IMR-90 (cell line): ENCODE measurements at regions not wholly inside any gene's neighbourhood (a gene's known extent, or its start where the extent isn't known, plus 50 kb on each side); places are given as distances from the start of the nearest gene placed in this dataset.

ENCODE experiments used
- ATAC-seq: fragments of 200-7000 bp; cut with Tn5 transposase; 2 replicates; pipeline ENCODE4 v1.9.1; 2020; ENCODE audit warnings: low read depth, mild to moderate bottlenecking, moderate library complexity
- BruUV-seq: library from RNA; stranded (reverse); fragments of 400-500 nt; replicated peaks from 2 replicates; lab custom pipeline; 2021; lab: Mats Ljungman, UMichigan
- CTCF ChIA-PET: fragments of 300-600 bp; formaldehyde crosslinking; extraction: SDS; loops from one replicate; lab custom pipeline; 2021; ENCODE audit warnings: antibody characterized with exemption; lab: Yijun Ruan, JAX
- POLR2A ChIA-PET: fragments of 300-600 bp; sonication (Branson Sonifier 250); formaldehyde crosslinking; loops from one replicate; lab custom pipeline; 2022; ENCODE audit warnings: antibody characterized with exemption; ENCODE audit not compliant: unreplicated experiment; lab: Charles Lee
- DNase-seq: peaks from one replicate; pipeline ENCODE4 v3.0.0; 2013
- H2AFZ ChIP-seq: replicated peaks from 2 replicates; pipeline ENCODE3; 2013; ENCODE audit warnings: low read length, mild to moderate bottlenecking; ENCODE audit not compliant: poor library complexity
- H2AK5ac ChIP-seq: 2 replicates; pipeline ENCODE4 v1.6.1; 2013; ENCODE audit warnings: low read depth, low read length, inconsistent platforms
- H2AK9ac ChIP-seq: replicated peaks from 2 replicates; pipeline ENCODE3; 2013; ENCODE audit warnings: mild to moderate bottlenecking, low read depth, low read length, moderate library complexity; ENCODE audit not compliant: poor library complexity
- H2BK120ac ChIP-seq: 2 replicates; pipeline ENCODE4 v1.6.1; 2013; ENCODE audit warnings: low read depth, low read length, inconsistent platforms
- H2BK15ac ChIP-seq: 3 replicates; pipeline ENCODE4 v1.6.1; 2013; ENCODE audit warnings: low read depth, low read length, inconsistent platforms
- H2BK20ac ChIP-seq: 2 replicates; pipeline ENCODE4 v1.6.1; 2013; ENCODE audit warnings: low read depth, mild to moderate bottlenecking, inconsistent platforms, low read length, moderate library complexity
- H2BK5ac ChIP-seq: 2 replicates; pipeline ENCODE4 v1.6.1; 2013; ENCODE audit warnings: mild to moderate bottlenecking, low read depth, low read length, inconsistent platforms; ENCODE audit not compliant: poor library complexity, severe bottlenecking
- H3K14ac ChIP-seq: replicated peaks from 2 replicates; pipeline ENCODE4 v1.6.1; 2013; ENCODE audit warnings: low read depth, low read length, inconsistent platforms
- H3K18ac ChIP-seq: 2 replicates; pipeline ENCODE4 v1.6.1; 2013; ENCODE audit warnings: low read depth, low read length, control low read depth
- H3K23ac ChIP-seq: 2 replicates; pipeline ENCODE4 v1.6.1; 2013; ENCODE audit warnings: low read depth, low read length, inconsistent platforms
- H3K27ac ChIP-seq: 2 replicates; pipeline ENCODE4 v1.5.1; 2013; ENCODE audit warnings: mild to moderate bottlenecking, control low read depth, low read length; ENCODE audit not compliant: insufficient read depth
- H3K27me3 ChIP-seq: 2 replicates; pipeline ENCODE4 v1.6.1; 2013; ENCODE audit warnings: low read length; ENCODE audit not compliant: control insufficient read depth, insufficient read depth
- H3K36me3 ChIP-seq: 2 replicates; pipeline ENCODE4 v1.6.1; 2013; ENCODE audit warnings: low read length, mixed read lengths; ENCODE audit not compliant: control insufficient read depth, insufficient read depth
- H3K4ac ChIP-seq: 2 replicates; pipeline ENCODE4 v1.6.1; 2013; ENCODE audit warnings: low read depth, low read length, inconsistent platforms
- H3K4me1 ChIP-seq: 2 replicates; pipeline ENCODE4 v1.6.1; 2013; ENCODE audit warnings: low read length, mixed read lengths; ENCODE audit not compliant: control insufficient read depth, insufficient read depth
- H3K4me2 ChIP-seq: 2 replicates; pipeline ENCODE4 v1.6.1; 2013; ENCODE audit warnings: low read depth, mild to moderate bottlenecking, control low read depth, low read length, moderate library complexity
- H3K4me3 ChIP-seq: 2 replicates; pipeline ENCODE4 v1.5.1; 2013; ENCODE audit warnings: low read depth, mild to moderate bottlenecking, control low read depth, low read length, moderate library complexity; ENCODE audit not compliant: insufficient read depth
- H3K56ac ChIP-seq: 2 replicates; pipeline ENCODE4 v1.6.1; 2013; ENCODE audit warnings: low read length, inconsistent platforms; ENCODE audit not compliant: insufficient read depth; ENCODE audit errors: extremely low read depth
- H3K79me1 ChIP-seq, 2 experiments: 2 replicates each; pipeline ENCODE4 v1.6.1; 2013; ENCODE audit warnings: low read length in 2 of 2, inconsistent platforms in 1 of 2, low read depth in 1 of 2
- H3K9ac ChIP-seq: 2 replicates; pipeline ENCODE4 v1.6.1; 2013; ENCODE audit warnings: low read depth, low read length, control low read depth
- H3K9me1 ChIP-seq: 2 replicates; pipeline ENCODE4 v1.6.1; 2013; ENCODE audit warnings: low read length, inconsistent platforms; ENCODE audit not compliant: insufficient read depth
- H3K9me3 ChIP-seq: 2 replicates; pipeline ENCODE4 v1.6.1; 2013; ENCODE audit warnings: low read length; ENCODE audit not compliant: control insufficient read depth, insufficient read depth
- H4K20me1 ChIP-seq: 2 replicates; pipeline ENCODE4 v1.6.1; 2013; ENCODE audit warnings: low read length, inconsistent platforms; ENCODE audit not compliant: insufficient read depth
- H4K5ac ChIP-seq: 2 replicates; pipeline ENCODE4 v1.6.1; 2013; ENCODE audit warnings: mild to moderate bottlenecking, low read depth, low read length, control low read depth
- H4K8ac ChIP-seq, 2 experiments: 2 replicates each; pipeline ENCODE4 v1.6.1; 2013; ENCODE audit warnings: low read depth in 2 of 2, low read length in 2 of 2, control low read depth in 1 of 2, inconsistent platforms in 1 of 2
- H4K91ac ChIP-seq: 2 replicates; pipeline ENCODE4 v1.6.1; 2013; ENCODE audit warnings: low read depth, low read length, inconsistent platforms; ENCODE audit not compliant: insufficient read depth
- BHLHE40 ChIP-seq: fragments of 150-350 bp; IDR thresholded peaks from 2 replicates; pipeline ENCODE4 v1.6.1; 2016; ENCODE audit warnings: mild to moderate bottlenecking, low read depth, low read length
- CEBPB ChIP-seq: IDR thresholded peaks from 2 replicates; pipeline ENCODE4 v1.6.1; 2012; ENCODE audit warnings: low read depth, low read length, improper control_type of control experiment
- CHD1 ChIP-seq: IDR thresholded peaks from 2 replicates; pipeline ENCODE4 v1.6.1; 2012; ENCODE audit warnings: low read depth, low read length, improper control_type of control experiment
- FOS ChIP-seq: fragments of 150-350 bp; IDR thresholded peaks from 2 replicates; pipeline ENCODE4 v1.6.1; 2016; ENCODE audit warnings: low read depth, low read length
- MAFK ChIP-seq: IDR thresholded peaks from 2 replicates; pipeline ENCODE4 v1.6.1; 2012; ENCODE audit warnings: low read depth, low read length, improper control_type of control experiment
- MAZ ChIP-seq: IDR thresholded peaks from 2 replicates; pipeline ENCODE4 v1.6.1; 2012; ENCODE audit warnings: low read depth, mild to moderate bottlenecking, low read length, improper control_type of control experiment, moderate library complexity, borderline replicate concordance
- MXI1 ChIP-seq: IDR thresholded peaks from 2 replicates; pipeline ENCODE4 v1.6.1; 2012; ENCODE audit warnings: low read depth, mild to moderate bottlenecking, low read length, moderate library complexity, borderline replicate concordance
- NFE2L2 ChIP-seq: fragments of 150-350 bp; IDR thresholded peaks from 2 replicates; pipeline ENCODE4 v1.6.1; 2016; ENCODE audit warnings: low read depth, mild to moderate bottlenecking, low read length
- POLR2A ChIP-seq: IDR thresholded peaks from 2 replicates; pipeline ENCODE4 v1.6.1; 2012; ENCODE audit warnings: mild to moderate bottlenecking, low read depth, low read length
- RAD21 ChIP-seq: IDR thresholded peaks from 2 replicates; pipeline ENCODE4 v1.6.1; 2012; ENCODE audit warnings: low read length, improper control_type of control experiment
- RCOR1 ChIP-seq: IDR thresholded peaks from 2 replicates; pipeline ENCODE4 v1.6.1; 2012; ENCODE audit warnings: mild to moderate bottlenecking, low read length, improper control_type of control experiment; ENCODE audit not compliant: insufficient replicate concordance
- RFX5 ChIP-seq: IDR thresholded peaks from 2 replicates; pipeline ENCODE4 v1.8.0; 2012; ENCODE audit warnings: low read depth, mild to moderate bottlenecking, low read length, moderate library complexity
- SMC3 ChIP-seq: fragments of 150-350 bp; IDR thresholded peaks from 2 replicates; pipeline ENCODE4 v1.6.1; 2016; ENCODE audit warnings: low read depth, mild to moderate bottlenecking, antibody characterized with exemption, low read length, moderate library complexity
- WGBS, 2 experiments: methylation state at CpG; one replicate each; pipeline versions ENCODE4 v1.1.5 to v1.1.7; 2013; ENCODE audit warnings: missing lambda C conversion rate in 2 of 2; ENCODE audit not compliant: insufficient read length in 1 of 2; ENCODE audit errors: extremely low coverage in 2 of 2; 5-methylcytosine and 5-hydroxymethylcytosine counted together
- dilution Hi-C: fragments of 300-500 bp; cut with HindIII; formaldehyde crosslinking; loops from one replicate; pipeline ENCODE4 v1.14.3; 2018; ENCODE audit warnings: low sequenced_read_pairs; ENCODE audit not compliant: unreplicated experiment
- in situ Hi-C: fragments of 300-500 bp; cut with MboI; formaldehyde crosslinking; loops from 3 replicates; pipeline ENCODE4 v1.14.3; 2019; ENCODE audit warnings: low sequenced_read_pairs, inconsistent platforms, mixed read lengths
- intact Hi-C: fragments of 100-400 bp; cut with micrococcal nuclease; formaldehyde crosslinking; loops from 2 replicates; pipeline ENCODE4 v1.10.0; 2022
- TF ChIP-seq, protein P1 (sequence below): fragments of 150-350 bp; IDR thresholded peaks from 2 replicates; pipeline ENCODE4 v1.6.1; 2016; ENCODE audit warnings: low read depth, mild to moderate bottlenecking, low read length, moderate library complexity, borderline replicate concordance
- TF ChIP-seq, protein P2 (sequence below): fragments of 150-350 bp; IDR thresholded peaks from 2 replicates; pipeline ENCODE4 v1.6.1; 2017; ENCODE audit warnings: mild to moderate bottlenecking, antibody characterized with exemption, low read length, low read depth
- TF ChIP-seq, protein P3 (sequence below): conservative IDR thresholded peaks from 2 replicates; pipeline ENCODE4 v1.5.1; 2012; ENCODE audit warnings: mild to moderate bottlenecking, low read depth, low read length, improper control_type of control experiment

DNA sequence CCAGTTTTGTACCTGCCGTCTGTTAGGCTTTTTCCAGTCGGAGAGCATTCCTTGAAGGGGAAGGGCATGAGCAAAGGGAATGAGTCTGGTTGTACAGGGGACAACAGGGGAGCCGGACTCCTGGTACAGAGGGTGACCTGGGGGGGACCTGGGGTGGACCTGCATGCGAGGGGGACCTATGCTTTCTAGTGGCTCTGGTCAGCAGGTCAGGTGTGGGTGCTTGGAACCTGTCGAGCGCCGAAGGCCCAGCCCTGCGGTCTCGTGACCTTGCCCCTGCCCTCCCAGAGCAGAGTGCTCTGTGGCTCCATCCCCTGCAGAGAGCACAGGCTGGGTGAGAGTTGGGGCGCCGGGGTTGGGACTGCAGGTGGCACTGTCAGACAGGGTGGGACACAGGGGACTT is 96.7 kb upstream of the ASAP2 start:
- Histone ChIP-seq H2AFZ (no peak overlapping the region), H4K8ac (no peak overlapping the region), H2BK120ac (no peak overlapping the region), H3K4me3 (no peak overlapping the region), H3K27ac (no peak overlapping the region), H3K4me1 (peaks cover 24% of the 10 kb centered on the region), H3K14ac (no peak overlapping the region), H2AK9ac (no peak overlapping the region), H2BK5ac (no peak overlapping the region), H3K79me1 (0 out of 4 replicates have a peak, but pooled peaks cover 0 to 4% of the 10 kb centered on the region in 2 experiments), H3K4ac (no peak overlapping the region), H3K36me3 (no peaks in the 10 kb centered on the region), H3K18ac (no peak overlapping the region), H3K27me3 (no peaks in the 10 kb centered on the region), H2BK20ac (no peak overlapping the region), H2BK15ac (no peak overlapping the region), H4K91ac (no peak overlapping the region), H4K20me1 (no peaks in the 10 kb centered on the region), H2AK5ac (no peak overlapping the region), H3K9me3 (no peaks in the 10 kb centered on the region), H3K9ac (no peak overlapping the region), H3K4me2 (no peak overlapping the region), H3K9me1 (peaks cover 18% of the 10 kb centered on the region), H3K56ac (no peak overlapping the region), H4K5ac (no peak overlapping the region), H3K23ac (no peak overlapping the region)
- ChIA-PET CTCF (interaction anchor here (0.6 kb wide), 1 partner anchor 456 kb away, joined by 6 read pairs; no protein-coding TSS in a partner anchor), POLR2A (no interaction called here)
- WGBS, 2 experiments = 100% methylated on average over 3 of the region's 11 CpGs; no CpG with 5 or more reads in 1 of the 2 experiments
- in situ Hi-C loops = no loop called here
- TF ChIP-seq, protein P1, sequence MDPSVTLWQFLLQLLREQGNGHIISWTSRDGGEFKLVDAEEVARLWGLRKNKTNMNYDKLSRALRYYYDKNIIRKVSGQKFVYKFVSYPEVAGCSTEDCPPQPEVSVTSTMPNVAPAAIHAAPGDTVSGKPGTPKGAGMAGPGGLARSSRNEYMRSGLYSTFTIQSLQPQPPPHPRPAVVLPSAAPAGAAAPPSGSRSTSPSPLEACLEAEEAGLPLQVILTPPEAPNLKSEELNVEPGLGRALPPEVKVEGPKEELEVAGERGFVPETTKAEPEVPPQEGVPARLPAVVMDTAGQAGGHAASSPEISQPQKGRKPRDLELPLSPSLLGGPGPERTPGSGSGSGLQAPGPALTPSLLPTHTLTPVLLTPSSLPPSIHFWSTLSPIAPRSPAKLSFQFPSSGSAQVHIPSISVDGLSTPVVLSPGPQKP = no peak
- TF ChIP-seq BHLHE40 (no peak), FOS (no peak), SMC3 (no peak), RAD21 (no peak), NFE2L2 (no peak), CHD1 (no peak), RCOR1 (no peak), POLR2A (no peak), MAZ (no peak), MXI1 (no peak), RFX5 (no peak), MAFK (no peak), CEBPB (no peak)
- TF ChIP-seq, protein P2, sequence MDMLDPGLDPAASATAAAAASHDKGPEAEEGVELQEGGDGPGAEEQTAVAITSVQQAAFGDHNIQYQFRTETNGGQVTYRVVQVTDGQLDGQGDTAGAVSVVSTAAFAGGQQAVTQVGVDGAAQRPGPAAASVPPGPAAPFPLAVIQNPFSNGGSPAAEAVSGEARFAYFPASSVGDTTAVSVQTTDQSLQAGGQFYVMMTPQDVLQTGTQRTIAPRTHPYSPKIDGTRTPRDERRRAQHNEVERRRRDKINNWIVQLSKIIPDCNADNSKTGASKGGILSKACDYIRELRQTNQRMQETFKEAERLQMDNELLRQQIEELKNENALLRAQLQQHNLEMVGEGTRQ = no peak
- TF ChIP-seq, protein P3, sequence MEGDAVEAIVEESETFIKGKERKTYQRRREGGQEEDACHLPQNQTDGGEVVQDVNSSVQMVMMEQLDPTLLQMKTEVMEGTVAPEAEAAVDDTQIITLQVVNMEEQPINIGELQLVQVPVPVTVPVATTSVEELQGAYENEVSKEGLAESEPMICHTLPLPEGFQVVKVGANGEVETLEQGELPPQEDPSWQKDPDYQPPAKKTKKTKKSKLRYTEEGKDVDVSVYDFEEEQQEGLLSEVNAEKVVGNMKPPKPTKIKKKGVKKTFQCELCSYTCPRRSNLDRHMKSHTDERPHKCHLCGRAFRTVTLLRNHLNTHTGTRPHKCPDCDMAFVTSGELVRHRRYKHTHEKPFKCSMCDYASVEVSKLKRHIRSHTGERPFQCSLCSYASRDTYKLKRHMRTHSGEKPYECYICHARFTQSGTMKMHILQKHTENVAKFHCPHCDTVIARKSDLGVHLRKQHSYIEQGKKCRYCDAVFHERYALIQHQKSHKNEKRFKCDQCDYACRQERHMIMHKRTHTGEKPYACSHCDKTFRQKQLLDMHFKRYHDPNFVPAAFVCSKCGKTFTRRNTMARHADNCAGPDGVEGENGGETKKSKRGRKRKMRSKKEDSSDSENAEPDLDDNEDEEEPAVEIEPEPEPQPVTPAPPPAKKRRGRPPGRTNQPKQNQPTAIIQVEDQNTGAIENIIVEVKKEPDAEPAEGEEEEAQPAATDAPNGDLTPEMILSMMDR = no peak
- DNase-seq (no peak), ATAC-seq (no peak)
- intact Hi-C loops = no loop called here
- no TSS peak for BruUV-seq
- dilution Hi-C loops = no loop called here
